ENCODE measurements at regions not wholly inside any gene's neighbourhood (a gene's known extent, or its start where the extent isn't known, plus 50 kb on each side); places are given as distances from the start of the nearest gene placed in this dataset.

DNA sequence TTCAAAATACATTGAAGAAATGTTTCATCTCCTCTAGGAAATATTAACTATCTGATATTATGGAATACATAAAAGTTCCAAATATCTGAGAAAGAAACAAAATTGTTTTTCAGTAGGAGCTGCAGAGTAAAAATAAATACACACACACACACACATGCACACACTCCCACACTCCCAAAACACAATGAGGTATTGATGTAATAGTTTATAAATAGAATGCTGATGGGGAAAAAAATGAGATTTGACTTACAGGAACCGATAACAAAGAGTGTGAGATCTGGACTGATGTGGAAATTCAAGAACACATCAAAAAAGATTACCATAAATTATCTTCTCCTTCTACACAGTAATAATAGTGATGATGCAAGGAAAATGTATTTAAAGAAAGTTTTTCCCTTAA is 438.0 kb upstream of the CELF2 start:
- TF ChIP-seq POLR2A (IDR thresholded peaks at IDR 0.05; ENCODE audit: low read length) (no peak), GATA1 (IDR thresholded peaks at IDR 0.05; ENCODE audit: low read depth, low read length) (no peak)
